GM12878 (cell line): ENCODE measurements at regions not wholly inside any gene's neighbourhood (a gene's known extent, or its start where the extent isn't known, plus 50 kb on each side); places are given as distances from the start of the nearest gene placed in this dataset.

Source experiments
- ATAC-seq: fragments of 200-7000 bp; cut with Tn5 transposase; 3 replicates; pipeline ENCODE4 v1.9.1; 2020; ENCODE audit warnings: mild to moderate bottlenecking, moderate library complexity
- BruUV-seq: library from RNA; stranded (reverse); fragments of 400-500 nt; replicated peaks from 2 replicates; lab custom pipeline; 2021; lab: Mats Ljungman, UMichigan
- CTCF ChIA-PET: fragments of 300-600 bp; sonication (Branson Sonifier 250); formaldehyde crosslinking; extraction: SDS; loops from one replicate; lab custom pipeline; 2021; ENCODE audit warnings: inconsistent platforms; lab: Yijun Ruan, JAX
- POLR2A ChIA-PET: fragments of 350-600 bp; formaldehyde crosslinking; extraction: SDS; loops from one replicate; lab custom pipeline; 2021; ENCODE audit warnings: inconsistent platforms; lab: Charles Lee
- RAD21 ChIA-PET: fragments of 300-600 bp; sonication (Branson Sonifier 250); formaldehyde crosslinking; loops from one replicate; lab custom pipeline; 2023; ENCODE audit warnings: antibody characterized with exemption; ENCODE audit not compliant: unreplicated experiment; lab: Charles Lee
- SMC1A ChIA-PET: fragments of 300-600 bp; sonication (Branson Sonifier 250); formaldehyde crosslinking; loops from one replicate; lab custom pipeline; 2023; ENCODE audit not compliant: unreplicated experiment, uncharacterized antibody; lab: Charles Lee
- DNase-seq: peaks from one replicate; pipeline ENCODE4 v3.0.0-alpha.2; 2011; ENCODE audit warnings: low read depth, low spot score
- FAIRE-seq: peaks from 3 replicates; lab custom pipeline; 2011; peaks lifted over from hg19 to GRCh38; lab: Jason Lieb, UNC
- H2AFZ ChIP-seq: 2 replicates; pipeline ENCODE4 v1.6.0; 2011; ENCODE audit warnings: low read depth, low read length, control low read depth; ENCODE audit not compliant: control insufficient read depth
- H3K27ac ChIP-seq: 2 replicates; pipeline ENCODE4 v1.5.1; 2011; ENCODE audit warnings: control low read depth; ENCODE audit not compliant: control insufficient read depth, insufficient read depth
- H3K27me3 ChIP-seq, 2 experiments: replicated peaks in 1 of 2; 2 replicates each; pipeline versions ENCODE4 v1.6.0 to v1.6.1; 2011; ENCODE audit warnings: low read length in 1 of 2; ENCODE audit not compliant: control insufficient read depth in 2 of 2, insufficient read depth in 2 of 2
- H3K36me3 ChIP-seq, 2 experiments: 2 replicates each; pipeline ENCODE4 v1.5.1; 2011; ENCODE audit warnings: low read length in 1 of 2; ENCODE audit not compliant: control insufficient read depth in 2 of 2, insufficient read depth in 2 of 2
- H3K4me1 ChIP-seq: 2 replicates; pipeline ENCODE4 v1.6.1; 2011; ENCODE audit warnings: mild to moderate bottlenecking, low read length, moderate library complexity, mixed read lengths; ENCODE audit not compliant: control insufficient read depth, insufficient read depth
- H3K4me2 ChIP-seq: 2 replicates; pipeline ENCODE4 v1.6.0; 2011; ENCODE audit warnings: control low read depth; ENCODE audit not compliant: control insufficient read depth, insufficient read depth
- H3K4me3 ChIP-seq: fragments of 200-600 bp; sonication (generic); 2 replicates; pipeline ENCODE4 v1.5.1; 2016
- H3K79me2 ChIP-seq: 2 replicates; pipeline ENCODE4 v1.6.0; 2011; ENCODE audit warnings: low read length; ENCODE audit not compliant: control insufficient read depth, insufficient read depth
- H3K9ac ChIP-seq: 2 replicates; pipeline ENCODE4 v1.8.0; 2011; ENCODE audit warnings: low read length, control low read depth, mixed read lengths; ENCODE audit not compliant: control insufficient read depth, insufficient read depth
- H3K9me3 ChIP-seq: replicated peaks from 3 replicates; pipeline ENCODE4 v1.5.1; 2011; ENCODE audit warnings: mild to moderate bottlenecking, low read length; ENCODE audit not compliant: control insufficient read depth, insufficient read depth
- H4K20me1 ChIP-seq: 2 replicates; pipeline ENCODE4 v1.6.0; 2011; ENCODE audit not compliant: control insufficient read depth, insufficient read depth
- HDAC6 ChIP-seq: fragments of 200-600 bp; sonication (generic); IDR thresholded peaks from one replicate; pipeline ENCODE4 v1.8.0; 2017; ENCODE audit warnings: antibody characterized with exemption; ENCODE audit not compliant: unreplicated experiment
- HDGF ChIP-seq: fragments of 450-650 bp; IDR thresholded peaks from 2 replicates; pipeline ENCODE4 v1.6.1; 2016; ENCODE audit warnings: antibody characterized with exemption
- NR2C1 ChIP-seq: fragments of 450-650 bp; IDR thresholded peaks from 2 replicates; pipeline ENCODE4 v1.6.1; 2017; ENCODE audit warnings: antibody characterized with exemption, mild to moderate bottlenecking, moderate library complexity
- NR2F1 ChIP-seq: fragments of 450-650 bp; conservative IDR thresholded peaks from 2 replicates; pipeline ENCODE4 v1.6.1; 2017; ENCODE audit warnings: mild to moderate bottlenecking
- WGBS: methylation state at CpG from one replicate; pipeline ENCODE4 v1.1.6; 2016; ENCODE audit warnings: low lambda C conversion rate; ENCODE audit not compliant: insufficient replicate concordance, insufficient coverage; ENCODE audit errors: missing lambda C conversion rate; 5-methylcytosine and 5-hydroxymethylcytosine counted together
- in situ Hi-C: fragments of 300-500 bp; cut with MboI; formaldehyde crosslinking; loops from 9 replicates; pipeline ENCODE4 v1.14.3; 2018; ENCODE audit warnings: mixed read lengths
- intact Hi-C: fragments of 100-400 bp; cut with micrococcal nuclease; formaldehyde crosslinking; loops from one replicate; pipeline ENCODE4 v1.14.2; 2022; ENCODE audit not compliant: unreplicated experiment
- TF ChIP-seq, protein P1 (sequence below): fragments of 450-650 bp; IDR thresholded peaks from 2 replicates; pipeline ENCODE4 v1.6.1; 2017; ENCODE audit warnings: mild to moderate bottlenecking, moderate library complexity
- TF ChIP-seq, protein P2 (sequence below): fragments of 450-650 bp; formaldehyde crosslinking; IDR thresholded peaks from 2 replicates; pipeline ENCODE4 v1.4.0; 2022; ENCODE audit warnings: mild to moderate bottlenecking, moderate library complexity

DNA sequence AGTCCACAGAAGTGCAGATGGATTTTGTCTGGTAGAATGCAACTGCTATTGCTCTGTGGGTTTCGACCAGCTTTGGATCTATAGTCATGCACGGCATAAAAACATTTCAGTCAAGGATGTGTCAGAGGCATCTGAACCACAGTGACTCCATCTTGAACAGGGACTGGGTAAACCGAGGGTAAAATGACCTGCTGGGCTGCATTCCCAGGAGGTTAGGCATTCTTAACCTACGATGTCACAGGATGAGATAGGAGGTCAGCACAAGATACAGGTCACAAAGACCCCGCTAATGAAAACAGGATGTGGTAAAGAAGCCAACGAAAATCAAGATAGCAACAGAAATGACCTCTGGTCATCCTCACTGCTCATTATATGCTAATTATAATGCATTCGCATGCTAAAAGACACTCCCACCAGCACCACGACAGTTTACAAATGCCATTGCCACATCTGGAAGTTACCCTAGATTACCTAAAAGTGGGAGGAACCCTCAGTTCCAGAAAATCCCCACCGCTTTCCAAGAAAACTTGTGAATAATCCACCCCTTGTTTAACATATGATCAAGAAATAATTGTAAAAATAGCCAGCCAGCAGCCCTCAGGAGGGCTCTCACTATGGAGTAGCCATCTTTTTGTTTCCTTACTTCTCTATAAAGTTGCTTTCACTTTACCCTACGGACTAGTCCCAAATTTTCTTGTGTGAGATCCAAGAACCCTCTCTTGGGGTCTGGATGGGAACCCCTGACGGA lies 50.7 kb upstream of the CPXM2 start:
- H3K27ac ChIP-seq = no peak overlapping the region
- WGBS = 24% methylated on average over 11 of the region's 11 CpGs
- in situ Hi-C loops = no loop called here
- no peaks in the 10 kb centered on the region for H4K20me1 ChIP-seq
- no peaks in the 10 kb centered on the region for H3K79me2 ChIP-seq
- no TSS peak for BruUV-seq
- H3K27me3 ChIP-seq = no peaks in the 10 kb centered on the region; a peak in 1 of 4 replicates
- peak; percentile 79 for TF ChIP-seq NR2F1
- TF ChIP-seq, protein P1, sequence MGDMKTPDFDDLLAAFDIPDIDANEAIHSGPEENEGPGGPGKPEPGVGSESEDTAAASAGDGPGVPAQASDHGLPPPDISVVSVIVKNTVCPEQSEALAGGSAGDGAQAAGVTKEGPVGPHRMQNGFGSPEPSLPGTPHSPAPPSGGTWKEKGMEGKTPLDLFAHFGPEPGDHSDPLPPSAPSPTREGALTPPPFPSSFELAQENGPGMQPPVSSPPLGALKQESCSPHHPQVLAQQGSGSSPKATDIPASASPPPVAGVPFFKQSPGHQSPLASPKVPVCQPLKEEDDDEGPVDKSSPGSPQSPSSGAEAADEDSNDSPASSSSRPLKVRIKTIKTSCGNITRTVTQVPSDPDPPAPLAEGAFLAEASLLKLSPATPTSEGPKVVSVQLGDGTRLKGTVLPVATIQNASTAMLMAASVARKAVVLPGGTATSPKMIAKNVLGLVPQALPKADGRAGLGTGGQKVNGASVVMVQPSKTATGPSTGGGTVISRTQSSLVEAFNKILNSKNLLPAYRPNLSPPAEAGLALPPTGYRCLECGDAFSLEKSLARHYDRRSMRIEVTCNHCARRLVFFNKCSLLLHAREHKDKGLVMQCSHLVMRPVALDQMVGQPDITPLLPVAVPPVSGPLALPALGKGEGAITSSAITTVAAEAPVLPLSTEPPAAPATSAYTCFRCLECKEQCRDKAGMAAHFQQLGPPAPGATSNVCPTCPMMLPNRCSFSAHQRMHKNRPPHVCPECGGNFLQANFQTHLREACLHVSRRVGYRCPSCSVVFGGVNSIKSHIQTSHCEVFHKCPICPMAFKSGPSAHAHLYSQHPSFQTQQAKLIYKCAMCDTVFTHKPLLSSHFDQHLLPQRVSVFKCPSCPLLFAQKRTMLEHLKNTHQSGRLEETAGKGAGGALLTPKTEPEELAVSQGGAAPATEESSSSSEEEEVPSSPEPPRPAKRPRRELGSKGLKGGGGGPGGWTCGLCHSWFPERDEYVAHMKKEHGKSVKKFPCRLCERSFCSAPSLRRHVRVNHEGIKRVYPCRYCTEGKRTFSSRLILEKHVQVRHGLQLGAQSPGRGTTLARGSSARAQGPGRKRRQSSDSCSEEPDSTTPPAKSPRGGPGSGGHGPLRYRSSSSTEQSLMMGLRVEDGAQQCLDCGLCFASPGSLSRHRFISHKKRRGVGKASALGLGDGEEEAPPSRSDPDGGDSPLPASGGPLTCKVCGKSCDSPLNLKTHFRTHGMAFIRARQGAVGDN = peak; percentile 72; the same call in 1 of the 2 replicates
- 0 out of 2 replicates have a peak, but pooled peaks have one; percentile 12 for TF ChIP-seq NR2C1
- TF ChIP-seq, protein P2, sequence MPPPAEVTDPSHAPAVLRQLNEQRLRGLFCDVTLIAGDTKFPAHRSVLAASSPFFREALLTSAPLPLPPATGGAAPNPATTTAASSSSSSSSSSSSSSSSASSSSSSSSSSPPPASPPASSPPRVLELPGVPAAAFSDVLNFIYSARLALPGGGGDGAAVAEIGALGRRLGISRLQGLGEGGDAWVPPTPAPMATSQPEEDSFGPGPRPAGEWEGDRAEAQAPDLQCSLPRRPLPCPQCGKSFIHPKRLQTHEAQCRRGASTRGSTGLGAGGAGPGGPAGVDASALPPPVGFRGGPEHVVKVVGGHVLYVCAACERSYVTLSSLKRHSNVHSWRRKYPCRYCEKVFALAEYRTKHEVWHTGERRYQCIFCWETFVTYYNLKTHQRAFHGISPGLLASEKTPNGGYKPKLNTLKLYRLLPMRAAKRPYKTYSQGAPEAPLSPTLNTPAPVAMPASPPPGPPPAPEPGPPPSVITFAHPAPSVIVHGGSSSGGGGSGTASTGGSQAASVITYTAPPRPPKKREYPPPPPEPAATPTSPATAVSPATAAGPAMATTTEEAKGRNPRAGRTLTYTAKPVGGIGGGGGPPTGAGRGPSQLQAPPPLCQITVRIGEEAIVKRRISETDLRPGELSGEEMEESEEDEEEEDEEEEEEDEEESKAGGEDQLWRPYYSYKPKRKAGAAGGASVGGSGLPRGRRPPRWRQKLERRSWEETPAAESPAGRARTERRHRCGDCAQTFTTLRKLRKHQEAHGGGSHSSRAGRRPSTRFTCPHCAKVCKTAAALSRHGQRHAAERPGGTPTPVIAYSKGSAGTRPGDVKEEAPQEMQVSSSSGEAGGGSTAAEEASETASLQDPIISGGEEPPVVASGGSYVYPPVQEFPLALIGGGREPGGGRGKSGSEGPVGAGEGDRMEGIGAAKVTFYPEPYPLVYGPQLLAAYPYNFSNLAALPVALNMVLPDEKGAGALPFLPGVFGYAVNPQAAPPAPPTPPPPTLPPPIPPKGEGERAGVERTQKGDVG (CRISPR knock-in tag) = peak; percentile 56; the same call in 1 of the 2 replicates
- TF ChIP-seq HDAC6 = no peak
- no peak for TF ChIP-seq HDGF
- TF ChIP-seq, all 136 proteins: peak for 4
- ChIA-PET CTCF (interaction anchor here (0.5 to 1.0 kb wide), 2 partner anchors 16 to 25 kb away, joined by 3 to 4 read pairs; no protein-coding TSS in a partner anchor), SMC1A (no interaction called here), POLR2A (no interaction called here), RAD21 (no interaction called here)
- no peak for FAIRE-seq
- intact Hi-C loops = no loop called here
- DNase-seq = no peak
- Histone ChIP-seq H3K4me3 (no peak overlapping the region), H3K36me3 (no peaks in the 10 kb centered on the region), H2AFZ (no peak overlapping the region), H3K4me1 (no peaks in the 10 kb centered on the region), H3K4me2 (no peak overlapping the region), H3K9ac (no peak overlapping the region), H3K9me3 (no peaks in the 10 kb centered on the region)
- ATAC-seq = no peak
